ENCODE measurements at regions not wholly inside any gene's neighbourhood (a gene's known extent, or its start where the extent isn't known, plus 50 kb on each side); places are given as distances from the start of the nearest gene placed in this dataset.

DNA sequence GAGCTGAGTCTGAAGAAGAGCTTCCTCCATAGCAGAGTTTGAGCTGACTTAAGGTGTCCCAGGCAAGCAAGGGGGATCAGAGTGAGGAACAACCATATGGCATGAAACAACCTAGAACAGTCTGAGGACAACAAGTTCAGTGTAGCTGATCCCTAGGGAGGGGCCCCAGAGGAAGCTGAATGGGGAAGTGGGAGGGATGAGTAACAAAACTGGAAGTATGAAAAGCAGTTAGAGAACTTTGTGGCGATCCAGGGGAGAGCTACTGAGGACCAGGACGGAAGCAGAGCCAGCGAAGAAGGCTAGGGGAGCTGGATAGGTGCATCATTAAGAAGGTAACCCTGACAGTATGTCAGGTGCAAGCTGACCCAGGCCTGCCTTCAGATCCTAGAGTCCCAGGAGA, 580.8 kb downstream of the BNC2 start:
- TF ChIP-seq, protein P1, sequence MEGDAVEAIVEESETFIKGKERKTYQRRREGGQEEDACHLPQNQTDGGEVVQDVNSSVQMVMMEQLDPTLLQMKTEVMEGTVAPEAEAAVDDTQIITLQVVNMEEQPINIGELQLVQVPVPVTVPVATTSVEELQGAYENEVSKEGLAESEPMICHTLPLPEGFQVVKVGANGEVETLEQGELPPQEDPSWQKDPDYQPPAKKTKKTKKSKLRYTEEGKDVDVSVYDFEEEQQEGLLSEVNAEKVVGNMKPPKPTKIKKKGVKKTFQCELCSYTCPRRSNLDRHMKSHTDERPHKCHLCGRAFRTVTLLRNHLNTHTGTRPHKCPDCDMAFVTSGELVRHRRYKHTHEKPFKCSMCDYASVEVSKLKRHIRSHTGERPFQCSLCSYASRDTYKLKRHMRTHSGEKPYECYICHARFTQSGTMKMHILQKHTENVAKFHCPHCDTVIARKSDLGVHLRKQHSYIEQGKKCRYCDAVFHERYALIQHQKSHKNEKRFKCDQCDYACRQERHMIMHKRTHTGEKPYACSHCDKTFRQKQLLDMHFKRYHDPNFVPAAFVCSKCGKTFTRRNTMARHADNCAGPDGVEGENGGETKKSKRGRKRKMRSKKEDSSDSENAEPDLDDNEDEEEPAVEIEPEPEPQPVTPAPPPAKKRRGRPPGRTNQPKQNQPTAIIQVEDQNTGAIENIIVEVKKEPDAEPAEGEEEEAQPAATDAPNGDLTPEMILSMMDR (IDR thresholded peaks at IDR 0.05) = no peak
- no peak for TF ChIP-seq ZFX (IDR thresholded peaks at IDR 0.05; ENCODE audit: borderline replicate concordance)

Measured in 22Rv1 (cell line).